Endothelial cell of umbilical vein (primary cell): ENCODE measurements at regions not wholly inside any gene's neighbourhood (a gene's known extent, or its start where the extent isn't known, plus 50 kb on each side); places are given as distances from the start of the nearest gene placed in this dataset.

Experiments
- BruUV-seq: library from RNA; stranded (reverse); fragments of 400-500 nt; replicated peaks from 2 replicates; lab custom pipeline; 2021; lab: Mats Ljungman, UMichigan
- CTCF ChIA-PET: fragments of 300-600, 350-600 bp; sonication (Branson Sonifier 250); formaldehyde crosslinking; loops from one replicate; lab custom pipeline; 2021; ENCODE audit warnings: antibody characterized with exemption, inconsistent platforms; lab: Charles Lee
- POLR2A ChIA-PET: fragments of 300-600, 350-600 bp; sonication (Branson Sonifier 250); formaldehyde crosslinking; loops from one replicate; lab custom pipeline; 2021; ENCODE audit warnings: antibody characterized with exemption, inconsistent platforms; lab: Charles Lee
- DNase-seq: peaks from one replicate; pipeline ENCODE4 v3.0.0-alpha.2; 2011; ENCODE audit warnings: low read depth, low spot score
- FAIRE-seq: peaks from 2 replicates; lab custom pipeline; 2011; peaks lifted over from hg19 to GRCh38; lab: Jason Lieb, UNC
- H2AFZ ChIP-seq: 2 replicates; pipeline ENCODE4 v1.6.0; 2012; ENCODE audit warnings: low read depth, low read length, control low read depth, inconsistent platforms
- H3K27ac ChIP-seq: 2 replicates; pipeline ENCODE4 v1.5.1; 2011; ENCODE audit warnings: low read depth, mild to moderate bottlenecking, control low read depth, low read length, moderate library complexity; ENCODE audit not compliant: insufficient read depth
- H3K27me3 ChIP-seq, 2 experiments: 2 replicates each; pipeline versions ENCODE4 v1.6.0 to v1.6.1; 2011; ENCODE audit warnings: low read length in 2 of 2, mixed read lengths in 1 of 2; ENCODE audit not compliant: control insufficient read depth in 2 of 2, insufficient read depth in 2 of 2
- H3K36me3 ChIP-seq, 2 experiments: 2 replicates in 1 of 2; 3 replicates in 1 of 2; pipeline ENCODE4 v1.5.1; 2011; ENCODE audit warnings: low read length in 2 of 2, mild to moderate bottlenecking in 1 of 2, moderate library complexity in 1 of 2; ENCODE audit not compliant: control insufficient read depth in 2 of 2, insufficient read depth in 2 of 2; ENCODE audit errors: extremely low read depth in 1 of 2
- H3K4me1 ChIP-seq: 3 replicates; pipeline ENCODE4 v1.5.1; 2011; ENCODE audit warnings: mild to moderate bottlenecking, low read length; ENCODE audit not compliant: control insufficient read depth, insufficient read depth; ENCODE audit errors: extremely low read depth
- H3K4me2 ChIP-seq: 2 replicates; pipeline ENCODE4 v1.6.1; 2011; ENCODE audit warnings: low read length, control low read depth, mixed read lengths; ENCODE audit not compliant: insufficient read depth
- H3K4me3 ChIP-seq, 3 experiments: fragments of 200-600 bp in 1 of 3; sonication (generic), shearing (Covaris generic) in 1 of 3; replicated peaks in 1 of 3; 2 replicates each; pipeline ENCODE4 v1.5.1; 2011 to 2016; ENCODE audit warnings: control low read depth in 3 of 3, low read length in 3 of 3, mild to moderate bottlenecking in 2 of 3, inconsistent platforms in 1 of 3, low read depth in 1 of 3, moderate library complexity in 1 of 3; ENCODE audit not compliant: insufficient read depth in 1 of 3
- H3K79me2 ChIP-seq: 2 replicates; pipeline ENCODE4 v1.6.0; 2012; ENCODE audit warnings: low read length, inconsistent platforms; ENCODE audit not compliant: control insufficient read depth, insufficient read depth
- H3K9ac ChIP-seq: replicated peaks from 2 replicates; pipeline ENCODE3; 2011; ENCODE audit warnings: low read length, control low read depth; ENCODE audit not compliant: insufficient read depth; ENCODE audit errors: extremely low read depth
- H3K9me1 ChIP-seq: replicated peaks from 3 replicates; pipeline ENCODE4 v1.6.0; 2011; ENCODE audit warnings: mild to moderate bottlenecking, low read length; ENCODE audit not compliant: control insufficient read depth, insufficient read depth; ENCODE audit errors: extremely low read depth
- H3K9me3 ChIP-seq: replicated peaks from 2 replicates; pipeline ENCODE4 v1.5.1; 2012; ENCODE audit warnings: low read length, inconsistent platforms; ENCODE audit not compliant: control insufficient read depth, insufficient read depth
- H4K20me1 ChIP-seq: replicated peaks from 2 replicates; pipeline ENCODE3; 2011; ENCODE audit warnings: mild to moderate bottlenecking, low read length; ENCODE audit not compliant: control insufficient read depth, insufficient read depth; ENCODE audit errors: extremely low read depth
- EZH2 ChIP-seq: IDR thresholded peaks from 2 replicates; pipeline ENCODE4 v1.6.1; 2012; ENCODE audit warnings: borderline replicate concordance, low read depth, mild to moderate bottlenecking, moderate library complexity, low read length, inconsistent platforms; ENCODE audit not compliant: severe bottlenecking
- FOS ChIP-seq: IDR thresholded peaks from 2 replicates; pipeline ENCODE4 v1.6.1; 2011; ENCODE audit warnings: mild to moderate bottlenecking, low read length, moderate library complexity, borderline replicate concordance; ENCODE audit not compliant: insufficient read depth
- GATA2 ChIP-seq: IDR thresholded peaks from 2 replicates; pipeline ENCODE4 v1.7.0; 2011; ENCODE audit warnings: low read depth, mild to moderate bottlenecking, moderate library complexity, mixed read lengths, low read length; ENCODE audit not compliant: insufficient read length, insufficient read depth
- MYC ChIP-seq: IDR thresholded peaks from one replicate; pipeline ENCODE4 v1.6.1; 2011; ENCODE audit warnings: mild to moderate bottlenecking, low read depth, low read length
- POLR2A ChIP-seq: IDR thresholded peaks from 2 replicates; pipeline ENCODE4 v1.6.1; 2012; ENCODE audit warnings: low read depth, mild to moderate bottlenecking, control low read depth, low read length
- POLR2AphosphoS5 ChIP-seq: IDR thresholded peaks from 2 replicates; pipeline ENCODE4 v1.6.1; 2012; ENCODE audit warnings: low read depth, mild to moderate bottlenecking, control low read depth, low read length, moderate library complexity; ENCODE audit not compliant: insufficient read depth
- dilution Hi-C: fragments of 300-500 bp; cut with MboI; formaldehyde crosslinking; loops from one replicate; pipeline ENCODE4 v1.15.0; 2019; ENCODE audit warnings: low sequenced_read_pairs; ENCODE audit not compliant: extremely low pct_ligation_motif_present
- intact Hi-C: fragments of 100-400 bp; cut with micrococcal nuclease; formaldehyde crosslinking; loops from one replicate; pipeline ENCODE4 v1.10.0; 2022

DNA sequence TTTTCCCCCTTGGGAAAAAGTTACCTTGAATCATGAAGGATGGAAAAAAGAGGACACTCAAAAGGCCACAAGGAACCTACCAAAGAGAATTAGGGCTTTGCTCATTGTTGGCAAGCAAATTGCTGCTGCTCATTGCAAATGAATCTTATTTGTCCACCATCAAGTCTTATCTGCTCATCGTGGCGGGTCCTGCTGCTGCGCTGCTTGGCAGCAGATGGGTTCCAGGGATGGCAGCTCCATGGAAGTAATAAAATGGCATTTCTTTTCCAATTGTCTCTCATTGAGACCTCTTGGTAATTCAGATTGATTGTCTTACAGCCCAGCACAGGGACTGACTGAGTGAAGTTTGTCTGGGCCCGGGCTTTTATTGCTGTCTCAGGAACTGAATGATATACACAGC, 118.7 kb downstream of the MRM1 start:
- no peak overlapping the region for H3K27ac ChIP-seq
- H3K27me3 ChIP-seq, result peaks cover 2 to 13% of the 10 kb centered on the region in 2 experiments
- H3K9me3 ChIP-seq, result no peaks in the 10 kb centered on the region
- TF ChIP-seq FOS (no peak), GATA2 (no peak), POLR2A (no peak)
- ChIA-PET POLR2A (no interaction called here), CTCF (no interaction called here)
- H3K4me3 ChIP-seq, result no peak overlapping the region
- DNase-seq (no peak), FAIRE-seq (no peak)
- no peak overlapping the region for H3K4me2 ChIP-seq
- BruUV-seq, result no TSS peak
- no peaks in the 10 kb centered on the region for H4K20me1 ChIP-seq
- no peaks in the 10 kb centered on the region for H3K79me2 ChIP-seq
- H3K36me3 ChIP-seq, result no peaks in the 10 kb centered on the region
- H3K4me1 ChIP-seq, result peaks cover 7% of the 10 kb centered on the region
- H3K9ac ChIP-seq, result no peak overlapping the region
- dilution Hi-C loops (no loop called here), intact Hi-C loops (no loop called here)
- no peak overlapping the region for H2AFZ ChIP-seq
- H3K9me1 ChIP-seq, result no peaks in the 10 kb centered on the region

DNA sequence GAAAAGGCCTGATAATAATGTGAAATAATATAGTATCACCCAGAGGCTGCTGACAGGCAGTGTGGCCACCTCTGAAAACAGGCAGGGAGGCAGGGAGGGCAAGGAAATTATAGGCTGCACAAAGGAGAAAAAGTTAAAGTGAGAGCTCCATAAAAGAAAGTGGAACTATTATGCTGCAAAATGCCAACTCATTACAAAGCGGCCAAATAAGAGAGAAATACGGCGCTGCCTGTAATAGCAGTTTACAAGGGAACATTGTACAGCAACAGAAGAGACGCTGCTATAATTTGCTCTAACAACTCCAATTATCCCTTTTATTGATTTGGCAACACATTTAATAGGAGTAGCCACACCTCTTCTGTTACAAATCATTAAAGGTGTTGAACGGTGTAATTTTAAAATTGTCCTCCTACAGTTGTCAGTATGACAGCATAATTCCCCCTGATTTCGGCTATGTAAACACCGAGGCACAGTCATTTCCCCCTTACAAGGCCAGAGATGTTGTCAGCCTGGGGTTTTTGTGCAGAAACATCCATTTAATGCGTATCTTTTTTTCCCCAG, 120.3 kb downstream of the MRM1 start:
- Histone ChIP-seq H3K27ac (no peak overlapping the region), H3K36me3 (no peaks in the 10 kb centered on the region), H3K27me3 (peaks cover 3 to 20% of the 10 kb centered on the region in 2 experiments), H3K9ac (no peak overlapping the region), H3K9me1 (no peaks in the 10 kb centered on the region), H3K4me1 (peaks cover 7% of the 10 kb centered on the region), H3K9me3 (no peaks in the 10 kb centered on the region), H2AFZ (peak overlapping the region; percentile 14), H3K4me2 (peak overlapping the region; percentile 55), H4K20me1 (no peaks in the 10 kb centered on the region), H3K79me2 (no peaks in the 10 kb centered on the region), H3K4me3 (no peak overlapping the region)
- TF ChIP-seq EZH2 (no peak), POLR2A (no peak), POLR2AphosphoS5 (no peak), GATA2 (no peak), MYC (no peak)
- intact Hi-C loops (no loop called here), dilution Hi-C loops (no loop called here)
- no TSS peak for BruUV-seq
- POLR2A ChIA-PET, result no interaction called here
- CTCF ChIA-PET, result no interaction called here
- DNase-seq (peak; percentile 14), FAIRE-seq (no peak)
